ENCODE measurements at regions not wholly inside any gene's neighbourhood (a gene's known extent, or its start where the extent isn't known, plus 50 kb on each side); places are given as distances from the start of the nearest gene placed in this dataset.
"Not testable (repeated sequence)": the region's sequence is repeated elsewhere in the genome, so short reads cannot be mapped to it uniquely, and the experiment has no call there.

- TF ChIP-seq ARNTL (CRISPR knock-in tag; IDR thresholded peaks at IDR 0.05; ENCODE audit: borderline replicate concordance, low read depth); CSRNP3 (CRISPR knock-in tag; IDR thresholded peaks at IDR 0.05); OSR1 (CRISPR knock-in tag; IDR thresholded peaks at IDR 0.05): not testable (repeated sequence)
Observed at GRCh38 chr15:58363673-58364072, 68.1 kb upstream of the LIPC start.
